SH-SY5Y (cell line): ENCODE measurements at regions not wholly inside any gene's neighbourhood (a gene's known extent, or its start where the extent isn't known, plus 50 kb on each side); places are given as distances from the start of the nearest gene placed in this dataset.

ENCODE experiments used
- GATA2 ChIP-seq: IDR thresholded peaks from 2 replicates; pipeline ENCODE4 v1.6.1; 2011; ENCODE audit warnings: mild to moderate bottlenecking, low read depth, low read length
- GATA3 ChIP-seq: IDR thresholded peaks from 2 replicates; pipeline ENCODE4 v1.6.1; 2011; ENCODE audit warnings: low read depth, mild to moderate bottlenecking, low read length, moderate library complexity

- TF ChIP-seq GATA3 (no peak), GATA2 (no peak)
These were observed 254.0 kb downstream of the TOMM20 start for GRCh38 chr1:234874291-234875288.

GRCh38 chr1:234871710-234872271, 256.8 kb downstream of the TOMM20 start:
- no peak for TF ChIP-seq GATA3
- no peak for TF ChIP-seq GATA2

GRCh38 chr1:234871039-234871709, 257.5 kb downstream of the TOMM20 start:
- TF ChIP-seq GATA3: no peak
- no peak for TF ChIP-seq GATA2

DNA sequence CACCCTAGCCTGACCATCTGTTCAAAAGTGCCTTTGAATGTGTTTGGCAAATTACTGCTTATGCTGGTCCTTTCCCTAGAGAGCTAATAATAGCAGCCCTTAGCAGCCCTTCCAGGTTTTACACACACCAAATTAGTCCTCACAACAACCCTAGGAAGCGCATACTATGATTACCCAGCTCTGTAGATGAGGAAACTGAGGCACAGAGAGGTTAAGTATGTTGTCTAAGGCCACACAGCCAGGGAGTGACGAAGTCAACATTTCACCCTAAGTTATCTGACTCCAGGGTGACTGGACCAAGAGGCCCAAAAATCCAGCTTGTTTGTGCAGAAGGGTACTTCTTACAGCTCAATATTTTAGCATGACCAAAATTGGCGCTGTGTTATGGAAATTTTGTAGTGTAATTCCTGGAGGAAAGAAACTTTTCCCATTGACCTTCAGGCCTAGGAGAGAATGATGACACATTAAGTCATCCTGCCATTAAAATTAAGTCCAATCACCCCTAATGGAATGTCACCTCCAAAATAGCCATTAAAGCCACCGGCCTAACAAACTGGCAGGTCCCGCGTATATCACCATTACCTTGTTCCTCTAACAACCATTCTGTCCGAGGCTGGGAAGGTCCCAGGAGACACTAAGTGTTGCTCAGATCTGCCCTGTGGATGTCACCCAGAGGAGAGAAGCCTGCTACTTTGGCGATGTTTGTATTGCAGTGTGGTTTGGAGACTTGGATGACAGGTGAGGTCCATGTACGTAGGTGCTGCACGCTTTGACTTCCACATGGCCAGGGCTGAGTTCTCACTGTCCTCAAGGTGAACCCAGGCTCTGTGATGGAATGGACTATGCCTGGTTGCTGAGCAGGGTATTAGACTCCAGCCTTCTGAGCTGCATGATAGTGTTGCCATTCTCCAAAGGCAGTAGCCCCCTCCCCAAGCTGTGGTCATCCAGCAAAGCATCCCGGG, 258.3 kb downstream of the TOMM20 start:
- no peak for TF ChIP-seq GATA2
- TF ChIP-seq GATA3: no peak

DNA sequence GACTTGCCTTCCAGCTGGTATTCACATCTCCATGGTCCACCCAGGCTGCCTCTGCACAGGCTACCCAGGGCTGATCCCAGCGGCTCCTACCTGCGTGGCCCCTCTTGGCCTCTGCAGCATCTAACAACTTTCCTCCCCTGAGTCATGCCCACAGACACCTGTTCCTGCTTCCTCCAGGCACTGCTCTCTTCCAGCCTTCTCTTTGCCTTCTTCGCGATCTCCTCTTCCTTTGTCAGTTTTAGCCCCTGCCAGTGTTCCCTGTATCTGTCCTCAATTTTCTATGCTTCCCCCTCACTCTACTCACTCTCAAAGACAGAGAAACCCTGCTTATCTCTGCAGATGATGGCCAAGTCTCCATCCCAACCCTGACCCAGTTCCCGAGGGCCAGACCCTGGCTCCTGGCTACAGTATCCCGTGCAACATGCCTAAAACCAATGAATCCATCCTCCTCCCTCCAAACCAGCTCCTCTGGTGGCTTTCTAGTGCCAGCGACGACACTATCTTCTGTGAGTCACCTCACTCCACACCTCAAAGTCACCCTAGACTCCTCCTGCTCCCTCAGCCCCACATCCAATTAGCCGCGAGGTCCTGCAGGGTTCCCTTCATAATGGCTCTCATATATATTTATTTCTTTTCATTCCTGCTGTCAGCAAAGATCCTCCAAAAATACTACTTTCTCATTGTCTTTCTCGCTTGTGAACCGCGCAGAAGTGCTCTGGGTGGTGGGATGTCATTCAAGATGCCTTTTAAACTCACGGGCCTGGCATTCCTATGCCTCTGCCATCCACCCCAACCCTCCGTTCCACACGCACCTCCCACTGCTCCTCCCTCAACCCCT, 259.2 kb downstream of the TOMM20 start:
- TF ChIP-seq GATA2: no peak
- no peak for TF ChIP-seq GATA3

DNA sequence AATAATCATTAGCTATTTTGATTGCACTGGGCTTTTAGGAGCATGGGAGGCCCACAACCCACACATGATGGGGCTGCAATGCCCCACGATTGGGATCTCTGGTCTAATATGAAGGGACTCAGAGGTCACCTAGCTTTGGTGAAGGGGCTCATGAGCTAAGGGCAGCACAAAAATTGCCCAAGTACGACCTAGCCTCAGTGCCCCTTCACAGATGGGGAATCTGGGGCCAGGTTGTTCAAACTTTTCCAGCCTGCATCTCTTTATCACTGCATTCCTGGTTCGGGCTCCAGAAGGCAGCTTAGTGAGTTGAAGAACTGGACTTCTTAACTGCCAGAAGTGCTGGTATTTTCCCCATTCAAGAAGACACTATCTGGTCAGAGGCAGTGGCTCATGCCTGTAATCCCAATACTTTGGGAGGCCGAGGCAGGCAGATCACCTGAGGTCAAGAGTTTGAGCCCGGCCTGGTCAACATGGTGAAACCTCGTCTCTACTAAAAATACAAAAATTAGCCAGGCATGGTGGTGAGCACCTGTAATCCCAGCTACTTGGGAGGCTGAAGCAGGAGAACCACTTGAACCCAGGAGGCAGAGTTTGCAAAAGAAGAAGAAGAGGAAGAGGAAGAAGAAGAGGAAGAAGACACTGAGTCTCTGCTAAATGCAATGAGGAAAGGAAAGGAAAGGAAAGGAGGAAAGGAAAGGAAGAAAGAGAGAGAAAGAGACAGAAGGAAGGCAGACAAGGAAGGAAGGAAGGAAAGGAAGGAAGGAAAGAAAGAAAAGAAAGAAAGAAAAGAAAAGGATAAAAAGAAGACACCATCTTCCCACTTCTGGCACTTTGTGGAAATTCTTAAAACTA, 258.5 kb upstream of the IRF2BP2 start:
- no peak for TF ChIP-seq GATA2
- TF ChIP-seq GATA3: no peak

- no peak for TF ChIP-seq GATA2
- no peak for TF ChIP-seq GATA3
These were observed 256.3 kb upstream of the IRF2BP2 start for GRCh38 chr1:234866007-234866866.

DNA sequence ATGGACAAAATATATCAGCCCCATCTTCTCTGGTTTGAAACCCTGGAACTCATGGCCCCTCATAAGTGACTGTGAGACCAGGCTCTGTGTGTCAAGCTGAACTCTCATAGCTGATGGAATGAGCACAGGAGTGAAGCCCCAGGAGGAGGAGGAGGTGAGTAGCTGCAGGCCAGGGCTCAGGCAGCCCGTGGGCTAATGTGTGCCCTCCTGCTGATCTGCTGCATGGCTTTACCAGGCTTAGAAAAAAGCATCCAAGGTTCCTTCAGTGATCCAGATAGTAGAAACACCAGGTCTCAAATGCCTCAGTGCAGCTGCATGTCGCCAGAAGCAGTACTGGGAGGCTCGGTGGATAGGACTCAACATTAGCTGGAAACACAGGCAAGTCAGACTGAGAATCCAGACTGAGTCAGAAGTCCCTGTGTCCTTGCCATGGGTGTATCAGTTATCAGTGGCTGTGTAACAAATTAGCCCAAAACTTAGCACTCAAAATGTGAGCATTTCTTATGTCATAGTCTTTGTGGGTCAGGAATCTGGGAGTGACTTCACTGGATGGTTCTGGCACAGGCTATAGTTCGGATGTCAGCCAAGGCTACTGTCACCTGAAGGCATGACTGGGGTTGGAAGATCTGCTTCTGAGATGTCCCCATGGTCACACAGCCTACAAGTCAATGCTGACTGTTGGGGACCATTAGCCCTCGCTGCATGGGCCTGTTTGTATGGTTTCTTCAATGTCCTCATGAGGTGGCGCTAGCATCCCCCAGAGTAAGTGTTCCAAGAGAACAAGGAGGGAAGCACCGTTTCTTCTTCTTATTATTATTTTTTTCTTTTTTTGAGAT, 255.4 kb upstream of the IRF2BP2 start:
- TF ChIP-seq GATA3 (no peak), GATA2 (no peak)

GRCh38 chr1:234864116-234864515, 254.1 kb upstream of the IRF2BP2 start:
- TF ChIP-seq GATA3 (no peak), GATA2 (no peak)

DNA sequence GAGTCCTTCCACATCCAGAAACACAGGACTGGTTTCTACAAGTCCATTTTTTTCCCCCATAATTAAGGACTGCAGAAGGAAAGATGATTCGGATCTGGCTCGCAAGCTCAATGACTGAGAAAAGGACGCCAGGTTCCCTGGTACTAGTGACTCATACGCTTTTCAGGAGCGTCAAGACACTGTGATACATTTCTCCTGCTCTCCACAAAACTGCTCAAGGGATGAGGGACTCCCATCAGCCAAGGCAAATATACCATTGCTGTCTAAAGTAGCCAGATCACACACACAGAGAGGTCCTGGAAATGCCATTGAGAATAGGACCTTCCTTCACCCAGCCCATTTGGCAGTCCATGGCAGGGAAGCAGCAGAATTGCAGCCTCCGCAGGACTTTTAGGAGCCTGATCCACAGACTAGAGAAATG, 253.6 kb upstream of the IRF2BP2 start:
- TF ChIP-seq GATA2: no peak
- no peak for TF ChIP-seq GATA3

DNA sequence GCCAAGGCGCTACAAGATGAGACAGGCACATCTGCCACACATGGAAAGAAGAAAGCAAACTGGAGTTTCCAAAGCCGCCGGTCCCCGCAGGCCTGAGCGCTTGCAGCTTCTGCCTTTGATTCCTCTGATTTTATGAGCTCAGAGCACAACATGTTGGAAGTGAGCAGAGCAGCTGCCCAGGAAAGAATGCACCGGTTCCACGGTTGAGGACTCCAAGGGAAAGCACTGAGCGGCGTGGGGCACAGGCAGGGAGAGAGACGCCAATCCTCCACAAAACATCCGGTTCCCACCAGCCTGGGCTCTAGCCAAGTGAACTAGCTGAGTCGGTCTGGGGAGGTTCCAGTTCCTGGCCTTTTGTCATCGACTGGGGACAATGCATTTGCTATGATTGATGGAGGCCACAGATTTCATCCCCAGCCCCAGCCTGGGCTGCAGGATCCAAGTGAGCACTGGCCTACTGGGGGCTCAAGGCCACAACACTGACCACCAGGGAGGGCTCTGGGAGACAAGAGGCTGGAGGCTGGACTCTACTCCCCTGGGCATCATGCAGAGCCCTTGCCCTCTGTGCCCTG, 253.1 kb upstream of the IRF2BP2 start:
- no peak for TF ChIP-seq GATA3
- TF ChIP-seq GATA2: no peak
